ENCODE measurements at regions not wholly inside any gene's neighbourhood (a gene's known extent, or its start where the extent isn't known, plus 50 kb on each side); places are given as distances from the start of the nearest gene placed in this dataset.

DNA sequence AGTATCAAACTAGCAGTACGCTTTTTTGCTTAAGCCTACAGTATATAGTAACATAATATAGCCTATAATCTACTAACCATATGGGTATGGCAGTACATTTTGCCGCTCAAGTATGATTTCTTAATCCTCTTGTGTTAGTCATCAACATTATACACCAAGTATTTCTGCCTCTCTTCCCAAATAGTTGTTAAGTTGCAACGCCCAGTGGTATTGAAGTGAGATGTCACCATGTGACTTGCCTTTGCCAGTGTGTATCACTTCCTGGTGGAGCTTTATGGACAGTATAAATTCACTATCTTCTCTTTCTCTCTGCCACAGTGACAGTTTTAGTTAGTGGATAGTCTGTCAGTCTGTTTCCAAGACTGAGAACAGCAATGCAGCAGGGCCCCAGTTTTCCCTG, 535.5 kb downstream of the PDHA2 start:
- Histone ChIP-seq H3K36me3 (ENCODE audit: control insufficient read depth, insufficient read depth, low read length) (no peaks in the 10 kb centered on the region), H3K4me1 (ENCODE audit: control insufficient read depth, insufficient read depth, low read length) (no peaks in the 10 kb centered on the region), H3K9me3 (ENCODE audit: control insufficient read depth, insufficient read depth, low read depth, low read length) (no peaks in the 10 kb centered on the region), H3K4me3 (ENCODE audit: low read depth in 2 of 2, low read length in 2 of 2) (no peak overlapping the region), H3K27ac (ENCODE audit: low read length) (no peak overlapping the region), H3K27me3 (ENCODE audit: control insufficient read depth, insufficient read depth, low read length) (no peaks in the 10 kb centered on the region)
- no TSS peak for BruUV-seq (replicated peaks)
- TF ChIP-seq POLR2AphosphoS5 (IDR thresholded peaks at IDR 0.05; ENCODE audit: low read depth, low read length) (no peak), SIN3A (IDR thresholded peaks at IDR 0.05; ENCODE audit: borderline replicate concordance, insufficient read depth, low read depth, low read length) (no peak), TCF7L2 (IDR thresholded peaks at IDR 0.05; ENCODE audit: low read depth, low read length) (no peak)
- TF ChIP-seq, protein P1, sequence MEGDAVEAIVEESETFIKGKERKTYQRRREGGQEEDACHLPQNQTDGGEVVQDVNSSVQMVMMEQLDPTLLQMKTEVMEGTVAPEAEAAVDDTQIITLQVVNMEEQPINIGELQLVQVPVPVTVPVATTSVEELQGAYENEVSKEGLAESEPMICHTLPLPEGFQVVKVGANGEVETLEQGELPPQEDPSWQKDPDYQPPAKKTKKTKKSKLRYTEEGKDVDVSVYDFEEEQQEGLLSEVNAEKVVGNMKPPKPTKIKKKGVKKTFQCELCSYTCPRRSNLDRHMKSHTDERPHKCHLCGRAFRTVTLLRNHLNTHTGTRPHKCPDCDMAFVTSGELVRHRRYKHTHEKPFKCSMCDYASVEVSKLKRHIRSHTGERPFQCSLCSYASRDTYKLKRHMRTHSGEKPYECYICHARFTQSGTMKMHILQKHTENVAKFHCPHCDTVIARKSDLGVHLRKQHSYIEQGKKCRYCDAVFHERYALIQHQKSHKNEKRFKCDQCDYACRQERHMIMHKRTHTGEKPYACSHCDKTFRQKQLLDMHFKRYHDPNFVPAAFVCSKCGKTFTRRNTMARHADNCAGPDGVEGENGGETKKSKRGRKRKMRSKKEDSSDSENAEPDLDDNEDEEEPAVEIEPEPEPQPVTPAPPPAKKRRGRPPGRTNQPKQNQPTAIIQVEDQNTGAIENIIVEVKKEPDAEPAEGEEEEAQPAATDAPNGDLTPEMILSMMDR (IDR thresholded peaks at IDR 0.05), result no peak
- TF ChIP-seq, protein P2, sequence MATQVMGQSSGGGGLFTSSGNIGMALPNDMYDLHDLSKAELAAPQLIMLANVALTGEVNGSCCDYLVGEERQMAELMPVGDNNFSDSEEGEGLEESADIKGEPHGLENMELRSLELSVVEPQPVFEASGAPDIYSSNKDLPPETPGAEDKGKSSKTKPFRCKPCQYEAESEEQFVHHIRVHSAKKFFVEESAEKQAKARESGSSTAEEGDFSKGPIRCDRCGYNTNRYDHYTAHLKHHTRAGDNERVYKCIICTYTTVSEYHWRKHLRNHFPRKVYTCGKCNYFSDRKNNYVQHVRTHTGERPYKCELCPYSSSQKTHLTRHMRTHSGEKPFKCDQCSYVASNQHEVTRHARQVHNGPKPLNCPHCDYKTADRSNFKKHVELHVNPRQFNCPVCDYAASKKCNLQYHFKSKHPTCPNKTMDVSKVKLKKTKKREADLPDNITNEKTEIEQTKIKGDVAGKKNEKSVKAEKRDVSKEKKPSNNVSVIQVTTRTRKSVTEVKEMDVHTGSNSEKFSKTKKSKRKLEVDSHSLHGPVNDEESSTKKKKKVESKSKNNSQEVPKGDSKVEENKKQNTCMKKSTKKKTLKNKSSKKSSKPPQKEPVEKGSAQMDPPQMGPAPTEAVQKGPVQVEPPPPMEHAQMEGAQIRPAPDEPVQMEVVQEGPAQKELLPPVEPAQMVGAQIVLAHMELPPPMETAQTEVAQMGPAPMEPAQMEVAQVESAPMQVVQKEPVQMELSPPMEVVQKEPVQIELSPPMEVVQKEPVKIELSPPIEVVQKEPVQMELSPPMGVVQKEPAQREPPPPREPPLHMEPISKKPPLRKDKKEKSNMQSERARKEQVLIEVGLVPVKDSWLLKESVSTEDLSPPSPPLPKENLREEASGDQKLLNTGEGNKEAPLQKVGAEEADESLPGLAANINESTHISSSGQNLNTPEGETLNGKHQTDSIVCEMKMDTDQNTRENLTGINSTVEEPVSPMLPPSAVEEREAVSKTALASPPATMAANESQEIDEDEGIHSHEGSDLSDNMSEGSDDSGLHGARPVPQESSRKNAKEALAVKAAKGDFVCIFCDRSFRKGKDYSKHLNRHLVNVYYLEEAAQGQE (IDR thresholded peaks at IDR 0.05; ENCODE audit: insufficient read depth in 1 of 2, low read depth in 2 of 2, low read length in 1 of 2), result no peak
- POLR2A ChIA-PET, result no interaction called here
- CTCF ChIA-PET, result no interaction called here
- intact Hi-C loops (cut with micrococcal nuclease; ENCODE audit: unreplicated experiment) (no loop called here), in situ Hi-C loops (cut with HindIII; ENCODE audit: low pct_unique_long_range_greater_than_20kb, low sequenced_read_pairs) (no loop called here)
- DNase-seq (ENCODE audit: low read depth, low spot score) (no peak), ATAC-seq (no peak)

DNA sequence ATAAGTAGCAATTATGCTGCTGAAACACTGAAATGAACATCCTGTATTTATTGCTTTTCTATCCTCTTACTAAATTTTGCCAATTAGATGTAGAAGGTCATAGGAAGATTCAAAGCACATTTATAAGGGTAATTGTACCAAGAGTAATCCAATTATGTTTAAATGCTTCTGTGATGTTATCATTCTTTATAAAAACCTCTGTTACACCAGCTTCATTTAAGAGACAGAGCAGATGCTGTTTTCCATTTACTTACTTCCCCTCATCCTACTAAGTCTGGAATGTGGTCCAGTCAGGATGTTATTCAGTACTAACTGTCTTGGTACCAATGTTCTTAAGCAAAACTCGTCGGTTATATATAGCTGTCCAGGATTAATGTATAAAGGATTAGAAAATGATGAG, 539.6 kb downstream of the PDHA2 start:
- no TSS peak for BruUV-seq (replicated peaks)
- Histone ChIP-seq H3K27me3 (ENCODE audit: control insufficient read depth, insufficient read depth, low read length) (no peaks in the 10 kb centered on the region), H3K9me3 (ENCODE audit: control insufficient read depth, insufficient read depth, low read depth, low read length) (no peaks in the 10 kb centered on the region), H3K27ac (ENCODE audit: low read length) (no peak overlapping the region), H3K4me3 (ENCODE audit: low read depth in 2 of 2, low read length in 2 of 2) (no peak overlapping the region), H3K4me1 (ENCODE audit: control insufficient read depth, insufficient read depth, low read length) (no peaks in the 10 kb centered on the region), H3K36me3 (ENCODE audit: control insufficient read depth, insufficient read depth, low read length) (no peaks in the 10 kb centered on the region)
- in situ Hi-C loops (cut with HindIII; ENCODE audit: low pct_unique_long_range_greater_than_20kb, low sequenced_read_pairs) (no loop called here), intact Hi-C loops (cut with micrococcal nuclease; ENCODE audit: unreplicated experiment) (no loop called here)
- TF ChIP-seq SIN3A (IDR thresholded peaks at IDR 0.05; ENCODE audit: borderline replicate concordance, insufficient read depth, low read depth, low read length) (no peak), TCF7L2 (IDR thresholded peaks at IDR 0.05; ENCODE audit: low read depth, low read length) (no peak), POLR2AphosphoS5 (IDR thresholded peaks at IDR 0.05; ENCODE audit: low read depth, low read length) (no peak)
- TF ChIP-seq, protein P1 (IDR thresholded peaks at IDR 0.05), result no peak
- TF ChIP-seq, protein P2 (IDR thresholded peaks at IDR 0.05; ENCODE audit: insufficient read depth in 1 of 2, low read depth in 2 of 2, low read length in 1 of 2), result no peak
- ChIA-PET POLR2A (no interaction called here), CTCF (no interaction called here)
- DNase-seq (ENCODE audit: low read depth, low spot score) (no peak), ATAC-seq (no peak)

Measured in Panc1 (cell line).